Ishikawa (cell line): ENCODE measurements at regions not wholly inside any gene's neighbourhood (a gene's known extent, or its start where the extent isn't known, plus 50 kb on each side); places are given as distances from the start of the nearest gene placed in this dataset.

Source experiments
- CEBPB ChIP-seq: IDR thresholded peaks from 2 replicates; pipeline ENCODE4 v1.6.1; 2012
- CREB1 ChIP-seq: IDR thresholded peaks from 2 replicates; pipeline ENCODE4 v1.6.1; 2012; ENCODE audit warnings: low read depth
- EGR1 ChIP-seq: IDR thresholded peaks from 2 replicates; pipeline ENCODE4 v1.6.1; 2012
- EP300 ChIP-seq: IDR thresholded peaks from 2 replicates; pipeline ENCODE4 v1.6.1; 2012; ENCODE audit warnings: borderline replicate concordance
- FOXM1 ChIP-seq: IDR thresholded peaks from 2 replicates; pipeline ENCODE4 v1.6.1; 2012; ENCODE audit warnings: low read depth, borderline replicate concordance
- NFIC ChIP-seq: IDR thresholded peaks from 2 replicates; pipeline ENCODE4 v1.6.1; 2012
- RAD21 ChIP-seq: IDR thresholded peaks from 2 replicates; pipeline ENCODE4 v1.6.1; 2012; ENCODE audit warnings: low read depth
- TAF1 ChIP-seq: IDR thresholded peaks from 2 replicates; pipeline ENCODE4 v1.6.1; 2012; ENCODE audit warnings: low read depth, mild to moderate bottlenecking
- TCF12 ChIP-seq: IDR thresholded peaks from 2 replicates; pipeline ENCODE4 v1.6.1; 2012; ENCODE audit warnings: low read depth
- TEAD4 ChIP-seq: IDR thresholded peaks from 2 replicates; pipeline ENCODE4 v1.6.1; 2012
- USF1 ChIP-seq: IDR thresholded peaks from 2 replicates; pipeline ENCODE4 v1.6.1; 2012
- YY1 ChIP-seq: IDR thresholded peaks from 2 replicates; pipeline ENCODE4 v1.6.1; 2012; ENCODE audit warnings: low read depth
- ZBTB7A ChIP-seq: IDR thresholded peaks from 2 replicates; pipeline ENCODE4 v1.6.1; 2012; ENCODE audit warnings: low read depth
- TF ChIP-seq, protein P1 (sequence below): IDR thresholded peaks from 2 replicates; pipeline ENCODE4 v1.6.1; 2012; ENCODE audit warnings: low read depth, mild to moderate bottlenecking
- TF ChIP-seq, protein P2 (sequence below): IDR thresholded peaks from 2 replicates; pipeline ENCODE4 v1.6.1; 2012

DNA sequence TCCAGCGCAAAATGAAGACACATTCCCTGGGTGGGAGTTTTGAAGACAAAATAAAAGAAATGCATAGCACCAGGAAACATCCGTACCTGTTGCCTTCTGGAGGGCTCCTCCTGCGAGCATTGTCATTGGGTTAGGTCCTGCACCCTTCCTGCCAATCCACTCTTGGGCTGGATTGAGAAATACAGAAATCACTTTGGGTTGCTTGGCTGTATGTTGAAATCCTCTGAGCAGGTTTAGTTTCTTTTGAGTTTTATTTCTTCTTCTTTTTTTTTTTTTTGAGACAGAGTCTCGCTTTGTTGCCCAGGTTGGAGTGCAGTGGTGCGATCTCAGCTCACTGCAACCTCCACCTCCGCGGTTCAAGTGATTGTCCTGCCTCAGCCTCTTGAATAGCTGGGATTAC lies 67.6 kb downstream of the ARF6 start:
- no peak for TF ChIP-seq FOXM1
- no peak for TF ChIP-seq NFIC
- no peak for TF ChIP-seq USF1
- TF ChIP-seq CREB1, result no peak
- TF ChIP-seq YY1, result no peak
- peak; percentile 74 for TF ChIP-seq CEBPB
- TF ChIP-seq TEAD4, result no peak

GRCh38 chr14:49961270-49962222 lies 68.7 kb downstream of the ARF6 start:
- no peak for TF ChIP-seq CEBPB
- TF ChIP-seq ZBTB7A, result no peak
- no peak for TF ChIP-seq TAF1
- TF ChIP-seq TCF12, result no peak
- TF ChIP-seq RAD21, result no peak
- TF ChIP-seq, protein P1, sequence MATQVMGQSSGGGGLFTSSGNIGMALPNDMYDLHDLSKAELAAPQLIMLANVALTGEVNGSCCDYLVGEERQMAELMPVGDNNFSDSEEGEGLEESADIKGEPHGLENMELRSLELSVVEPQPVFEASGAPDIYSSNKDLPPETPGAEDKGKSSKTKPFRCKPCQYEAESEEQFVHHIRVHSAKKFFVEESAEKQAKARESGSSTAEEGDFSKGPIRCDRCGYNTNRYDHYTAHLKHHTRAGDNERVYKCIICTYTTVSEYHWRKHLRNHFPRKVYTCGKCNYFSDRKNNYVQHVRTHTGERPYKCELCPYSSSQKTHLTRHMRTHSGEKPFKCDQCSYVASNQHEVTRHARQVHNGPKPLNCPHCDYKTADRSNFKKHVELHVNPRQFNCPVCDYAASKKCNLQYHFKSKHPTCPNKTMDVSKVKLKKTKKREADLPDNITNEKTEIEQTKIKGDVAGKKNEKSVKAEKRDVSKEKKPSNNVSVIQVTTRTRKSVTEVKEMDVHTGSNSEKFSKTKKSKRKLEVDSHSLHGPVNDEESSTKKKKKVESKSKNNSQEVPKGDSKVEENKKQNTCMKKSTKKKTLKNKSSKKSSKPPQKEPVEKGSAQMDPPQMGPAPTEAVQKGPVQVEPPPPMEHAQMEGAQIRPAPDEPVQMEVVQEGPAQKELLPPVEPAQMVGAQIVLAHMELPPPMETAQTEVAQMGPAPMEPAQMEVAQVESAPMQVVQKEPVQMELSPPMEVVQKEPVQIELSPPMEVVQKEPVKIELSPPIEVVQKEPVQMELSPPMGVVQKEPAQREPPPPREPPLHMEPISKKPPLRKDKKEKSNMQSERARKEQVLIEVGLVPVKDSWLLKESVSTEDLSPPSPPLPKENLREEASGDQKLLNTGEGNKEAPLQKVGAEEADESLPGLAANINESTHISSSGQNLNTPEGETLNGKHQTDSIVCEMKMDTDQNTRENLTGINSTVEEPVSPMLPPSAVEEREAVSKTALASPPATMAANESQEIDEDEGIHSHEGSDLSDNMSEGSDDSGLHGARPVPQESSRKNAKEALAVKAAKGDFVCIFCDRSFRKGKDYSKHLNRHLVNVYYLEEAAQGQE, result no peak
- no peak for TF ChIP-seq EGR1
- TF ChIP-seq EP300, result no peak
- no peak for TF ChIP-seq FOXM1
- TF ChIP-seq TEAD4, result no peak
- TF ChIP-seq CREB1, result no peak
- TF ChIP-seq USF1, result no peak
- no peak for TF ChIP-seq YY1

DNA sequence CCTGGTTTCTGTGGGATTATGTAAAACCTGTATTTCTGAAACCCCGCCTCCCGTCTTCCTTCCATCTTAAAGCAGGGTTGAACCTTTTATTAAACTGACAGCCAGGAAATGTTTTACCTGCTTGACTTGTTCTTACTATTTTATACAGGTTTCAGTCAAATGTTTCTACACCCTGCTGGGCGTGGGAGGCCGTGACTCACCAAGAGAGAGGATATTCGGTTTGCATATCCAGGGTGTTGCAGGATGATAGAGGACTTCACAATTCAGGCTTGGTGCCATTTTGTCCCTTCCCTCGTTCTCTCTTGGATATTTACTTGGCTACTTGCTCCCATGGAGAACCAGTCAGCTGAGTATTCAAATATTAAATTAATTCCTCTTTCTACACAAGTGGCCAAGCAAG lies 69.7 kb downstream of the ARF6 start:
- peak; percentile 72; the same call in 1 of the 2 replicates for TF ChIP-seq EP300
- peak; percentile 55 for TF ChIP-seq YY1
- peak; percentile 70 for TF ChIP-seq TCF12
- TF ChIP-seq, protein P2, sequence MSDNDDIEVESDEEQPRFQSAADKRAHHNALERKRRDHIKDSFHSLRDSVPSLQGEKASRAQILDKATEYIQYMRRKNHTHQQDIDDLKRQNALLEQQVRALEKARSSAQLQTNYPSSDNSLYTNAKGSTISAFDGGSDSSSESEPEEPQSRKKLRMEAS, result peak; percentile 37; the same call in 1 of the 2 replicates
- peak; percentile 12; the same call in 1 of the 2 replicates for TF ChIP-seq CEBPB
- peak; percentile 43; the same call in 1 of the 2 replicates for TF ChIP-seq NFIC
- TF ChIP-seq FOXM1, result peak; percentile 28; the same call in 1 of the 2 replicates
- TF ChIP-seq, protein P1, result no peak
- TF ChIP-seq TAF1, result no peak
- no peak for TF ChIP-seq RAD21
- TF ChIP-seq TEAD4, result peak; percentile 32; the same call in 1 of the 2 replicates
- peak; percentile 78 for TF ChIP-seq EGR1

DNA sequence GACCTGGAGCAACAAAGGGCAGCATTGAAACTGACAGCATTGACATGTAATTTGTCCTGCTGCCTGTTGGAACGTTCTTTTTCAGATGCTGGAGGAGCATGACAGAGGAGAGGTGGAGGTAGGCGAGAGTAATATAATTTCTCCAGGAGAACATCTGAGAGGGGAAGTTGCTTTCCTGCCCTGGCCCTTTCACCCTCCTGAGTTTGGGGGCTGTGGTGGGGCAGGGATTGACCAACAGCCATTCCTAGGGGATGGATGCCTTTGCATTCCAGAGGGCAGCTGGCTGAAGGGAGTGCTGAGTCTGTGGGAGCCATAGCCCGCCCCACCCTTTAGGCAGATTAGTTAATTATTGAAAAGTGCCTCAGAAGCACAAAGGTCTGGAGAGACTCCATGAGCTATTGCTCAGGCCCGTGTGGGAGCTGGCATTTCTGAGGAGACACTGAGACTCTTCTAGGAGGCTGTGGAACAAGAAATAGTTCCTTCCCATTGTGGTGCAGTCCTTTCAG lies 73.5 kb downstream of the ARF6 start:
- TF ChIP-seq USF1 (no peak), FOXM1 (no peak), RAD21 (no peak), NFIC (no peak), CEBPB (no peak), TAF1 (no peak), ZBTB7A (no peak), YY1 (no peak)
- TF ChIP-seq, protein P1, result no peak
